HepG2 (cell line): ENCODE measurements at regions not wholly inside any gene's neighbourhood (a gene's known extent, or its start where the extent isn't known, plus 50 kb on each side); places are given as distances from the start of the nearest gene placed in this dataset.

Source experiments
- ATAC-seq: fragments of 200-7000 bp; cut with Tn5 transposase; 3 replicates; pipeline ENCODE4 v1.9.1; 2020; ENCODE audit warnings: mild to moderate bottlenecking, moderate library complexity
- BruUV-seq: library from RNA; stranded (reverse); fragments of 400-500 nt; replicated peaks from 2 replicates; lab custom pipeline; 2021; lab: Mats Ljungman, UMichigan
- CTCF ChIA-PET: fragments of 300-600 bp; formaldehyde crosslinking; extraction: SDS; loops from one replicate; lab custom pipeline; 2021; ENCODE audit warnings: low total read pairs, inconsistent platforms, low intra/inter-chr PET ratio; lab: Yijun Ruan, JAX
- POLR2A ChIA-PET: fragments of 350-600 bp; sonication (Branson Sonifier 250); formaldehyde crosslinking; loops from one replicate; lab custom pipeline; 2020; ENCODE audit warnings: antibody characterized with exemption, inconsistent platforms; lab: Yijun Ruan, JAX
- DNase-seq: peaks from one replicate; pipeline ENCODE4 v3.0.0-alpha.2; 2015; ENCODE audit warnings: low spot score
- FAIRE-seq: peaks from 3 replicates; lab custom pipeline; 2011; peaks lifted over from hg19 to GRCh38; lab: Jason Lieb, UNC
- H2AFZ ChIP-seq: one replicate; pipeline ENCODE4 v1.6.1; 2011; ENCODE audit warnings: low read length, inconsistent platforms
- H3K27ac ChIP-seq: fragments of 300-600 bp; 3 replicates; pipeline ENCODE4 v1.8.0; 2011; ENCODE audit warnings: mixed run types, mild to moderate bottlenecking, mixed read lengths, low read length, inconsistent platforms; ENCODE audit not compliant: insufficient read depth; ENCODE audit errors: extremely low read length
- H3K27me3 ChIP-seq, 2 experiments: fragments of 200-600 bp in 1 of 2; 2 replicates in 1 of 2; 3 replicates in 1 of 2; pipeline versions ENCODE4 v1.6.0 to v1.8.0; 2011; ENCODE audit warnings: low read length in 2 of 2, mild to moderate bottlenecking in 2 of 2, moderate library complexity in 2 of 2, inconsistent platforms in 1 of 2; ENCODE audit not compliant: insufficient read depth in 2 of 2, control insufficient read depth in 1 of 2
- H3K36me3 ChIP-seq, 2 experiments: fragments of 200-600 bp in 1 of 2; replicated peaks in 1 of 2; 2 replicates in 1 of 2; 3 replicates in 1 of 2; pipeline versions ENCODE4 v1.5.1 to v1.8.0; 2011; ENCODE audit warnings: low read length in 2 of 2, inconsistent platforms in 1 of 2; ENCODE audit not compliant: insufficient read depth in 2 of 2, control insufficient read depth in 1 of 2
- H3K4me1 ChIP-seq: 2 replicates; pipeline ENCODE4 v1.5.1; 2012; ENCODE audit warnings: low read length, inconsistent platforms; ENCODE audit not compliant: insufficient read depth
- H3K4me2 ChIP-seq: 2 replicates; pipeline ENCODE4 v1.6.0; 2011; ENCODE audit warnings: low read depth, low read length, inconsistent platforms
- H3K4me3 ChIP-seq, 3 experiments: fragments of 200-600 bp in 1 of 3; sonication (generic), shearing (Covaris generic) in 1 of 3; replicated peaks in 1 of 3; 2 replicates each; pipeline ENCODE4 v1.5.1; 2011 to 2016; ENCODE audit warnings: low read length in 3 of 3, inconsistent platforms in 2 of 3, low read depth in 2 of 3, mild to moderate bottlenecking in 2 of 3, control low read depth in 1 of 3, mixed read lengths in 1 of 3; ENCODE audit not compliant: insufficient read depth in 1 of 3
- H3K79me2 ChIP-seq: one replicate; pipeline ENCODE4 v1.6.1; 2011; ENCODE audit warnings: low read length, inconsistent platforms; ENCODE audit not compliant: insufficient read depth
- H3K9ac ChIP-seq: 2 replicates; pipeline ENCODE4 v1.6.0; 2011; ENCODE audit warnings: mild to moderate bottlenecking, low read depth, low read length, inconsistent platforms; ENCODE audit not compliant: insufficient read depth
- H3K9me3 ChIP-seq: 2 replicates; pipeline ENCODE4 v1.5.1; 2012; ENCODE audit warnings: mild to moderate bottlenecking, low read length
- H4K20me1 ChIP-seq: 2 replicates; pipeline ENCODE4 v1.6.0; 2011; ENCODE audit warnings: inconsistent platforms, mild to moderate bottlenecking, low read length, moderate library complexity; ENCODE audit not compliant: insufficient read depth
- ATRX ChIP-seq: sonication (generic); formaldehyde crosslinking; IDR thresholded peaks from 2 replicates; pipeline ENCODE4 v1.4.0; 2020; ENCODE audit warnings: missing genetic modification reagents, borderline replicate concordance
- BORCS8-MEF2B ChIP-seq: sonication (generic); formaldehyde crosslinking; IDR thresholded peaks from 2 replicates; pipeline ENCODE4 v1.8.0; 2022; ENCODE audit warnings: mild to moderate bottlenecking, missing genetic modification reagents
- ELF1 ChIP-seq: sonication (generic); formaldehyde crosslinking; IDR thresholded peaks from 2 replicates; pipeline ENCODE4 v1.4.0; 2020; ENCODE audit warnings: missing genetic modification reagents
- MXD4 ChIP-seq: IDR thresholded peaks from 2 replicates; pipeline ENCODE4 v1.6.1; 2016; ENCODE audit warnings: mild to moderate bottlenecking, missing biosample characterization, missing genetic modification reagents
- NFATC3 ChIP-seq: sonication (generic); formaldehyde crosslinking; IDR thresholded peaks from 2 replicates; pipeline ENCODE4 v1.5.1; 2020; ENCODE audit warnings: mild to moderate bottlenecking, missing genetic modification reagents
- RELA ChIP-seq: sonication (generic); formaldehyde crosslinking; IDR thresholded peaks from 2 replicates; pipeline ENCODE4 v1.4.0; 2020; ENCODE audit warnings: missing genetic modification reagents
- REPIN1 ChIP-seq: sonication (generic); formaldehyde crosslinking; IDR thresholded peaks from 2 replicates; pipeline ENCODE4 v1.8.0; 2022; ENCODE audit warnings: missing genetic modification reagents, low read depth, mild to moderate bottlenecking, borderline replicate concordance
- WIZ ChIP-seq: sonication (generic); formaldehyde crosslinking; IDR thresholded peaks from 2 replicates; pipeline ENCODE4 v1.5.1; 2020; ENCODE audit warnings: mild to moderate bottlenecking, missing genetic modification reagents
- ZBTB21 ChIP-seq: sonication (generic); formaldehyde crosslinking; IDR thresholded peaks from 2 replicates; pipeline ENCODE4 v1.4.0; 2020; ENCODE audit warnings: missing genetic modification reagents
- ZBTB33 ChIP-seq: sonication (generic); formaldehyde crosslinking; IDR thresholded peaks from 2 replicates; pipeline ENCODE4 v1.4.0; 2020; ENCODE audit warnings: missing genetic modification reagents
- ZNF629 ChIP-seq: sonication (generic); formaldehyde crosslinking; conservative IDR thresholded peaks from 2 replicates; pipeline ENCODE4 v1.5.0; 2020; ENCODE audit warnings: missing genetic modification reagents
- WGBS: methylation state at CpG from one replicate; pipeline ENCODE4 v1.1.6; 2017; ENCODE audit warnings: low lambda C conversion rate; 5-methylcytosine and 5-hydroxymethylcytosine counted together
- in situ Hi-C: cut with HindIII; loops from 2 replicates; pipeline ENCODE4 v1.10.0; 2017; ENCODE audit warnings: low pct_unique_long_range_greater_than_20kb; ENCODE audit not compliant: extremely low pct_ligation_motif_present
- intact Hi-C: fragments of 100-400 bp; cut with micrococcal nuclease; formaldehyde crosslinking; loops from one replicate; pipeline ENCODE4 v1.10.0; 2022; ENCODE audit not compliant: unreplicated experiment
- TF ChIP-seq, protein P1 (sequence below): sonication (generic); formaldehyde crosslinking; IDR thresholded peaks from 2 replicates; pipeline ENCODE4 v1.5.0; 2020; ENCODE audit warnings: mild to moderate bottlenecking, missing genetic modification reagents, moderate library complexity
- TF ChIP-seq, protein P2 (sequence below): sonication (generic); formaldehyde crosslinking; IDR thresholded peaks from 2 replicates; pipeline ENCODE4 v1.5.0; 2020; ENCODE audit warnings: missing genetic modification reagents
- TF ChIP-seq, protein P3 (sequence below): sonication (generic); formaldehyde crosslinking; conservative IDR thresholded peaks from 2 replicates; pipeline ENCODE4 v1.8.1; 2023; ENCODE audit warnings: missing genetic modification reagents

DNA sequence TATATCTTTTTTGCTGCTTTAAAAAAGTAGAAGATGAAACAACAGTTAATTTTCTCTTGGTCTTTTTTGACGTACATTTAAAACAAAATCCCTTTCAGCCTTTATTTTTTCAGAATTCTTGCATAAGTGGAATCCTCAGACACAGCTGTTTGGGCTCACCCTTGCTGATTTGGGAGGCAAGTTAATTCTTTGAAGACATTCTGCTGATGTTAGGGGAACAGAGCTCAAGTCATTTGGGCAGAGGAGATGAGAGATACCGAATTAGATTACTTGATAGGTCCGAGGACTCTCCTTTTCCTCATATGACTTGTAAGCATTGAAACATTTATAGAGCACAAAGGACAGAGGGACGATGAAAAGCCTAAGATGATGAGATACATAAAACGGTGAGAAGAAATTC, 567.9 kb upstream of the CITED2 start:
- Histone ChIP-seq H4K20me1 (no peaks in the 10 kb centered on the region), H3K36me3 (no peaks in the 10 kb centered on the region), H2AFZ (no peak overlapping the region), H3K4me1 (no peaks in the 10 kb centered on the region), H3K79me2 (no peaks in the 10 kb centered on the region), H3K9me3 (no peaks in the 10 kb centered on the region), H3K9ac (no peak overlapping the region), H3K27me3 (no peaks in the 10 kb centered on the region; a peak in 1 of 5 replicates), H3K4me3 (no peak overlapping the region), H3K4me2 (no peak overlapping the region), H3K27ac (no peak overlapping the region)
- FAIRE-seq (no peak), ATAC-seq (no peak), DNase-seq (no peak)
- WGBS, result 30% methylated on average over 5 of the region's 5 CpGs
- no TSS peak for BruUV-seq
- intact Hi-C loops (no loop called here), in situ Hi-C loops (no loop called here)
- POLR2A ChIA-PET, result no interaction called here
- CTCF ChIA-PET, result no interaction called here
- no peak for TF ChIP-seq ZBTB33
- TF ChIP-seq, all 625 proteins: peak for 0

DNA sequence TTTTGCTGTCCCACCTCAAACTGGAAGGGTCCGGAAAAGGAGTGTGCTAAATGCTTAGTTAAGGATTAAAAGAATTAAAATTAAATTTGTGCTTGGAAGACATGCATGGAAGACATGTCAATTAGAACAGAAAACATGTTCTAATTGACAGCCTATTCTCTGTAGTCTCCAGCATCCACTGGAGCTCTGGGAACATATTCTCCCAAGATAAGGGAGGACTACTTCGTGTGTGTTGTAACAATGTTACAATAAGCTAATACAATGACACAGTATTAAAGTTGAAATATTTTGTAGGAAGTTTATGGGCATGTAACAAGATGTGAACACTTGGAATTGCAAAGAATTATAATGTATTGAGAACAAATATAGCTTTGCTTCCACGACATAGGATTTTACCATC, 567.4 kb upstream of the CITED2 start:
- WGBS, result 13% methylated on average over 3 of the region's 3 CpGs
- in situ Hi-C loops, result no loop called here
- H3K4me3 ChIP-seq, result no peak overlapping the region
- CTCF ChIA-PET, result no interaction called here
- H2AFZ ChIP-seq, result no peak overlapping the region
- intact Hi-C loops, result no loop called here
- ATAC-seq (no peak), DNase-seq (no peak), FAIRE-seq (no peak)
- no TSS peak for BruUV-seq
- no peaks in the 10 kb centered on the region for H3K4me1 ChIP-seq
- H3K9me3 ChIP-seq, result no peaks in the 10 kb centered on the region
- H3K36me3 ChIP-seq, result no peaks in the 10 kb centered on the region
- no peaks in the 10 kb centered on the region for H3K79me2 ChIP-seq
- H3K27me3 ChIP-seq, result no peaks in the 10 kb centered on the region; a peak in 1 of 5 replicates
- no peak overlapping the region for H3K4me2 ChIP-seq
- no peak overlapping the region for H3K27ac ChIP-seq
- no peaks in the 10 kb centered on the region for H4K20me1 ChIP-seq
- no peak overlapping the region for H3K9ac ChIP-seq
- POLR2A ChIA-PET, result no interaction called here
- no peak for TF ChIP-seq ELF1
- no peak for TF ChIP-seq ZNF629 (CRISPR knock-in tag)
- TF ChIP-seq, protein P1, sequence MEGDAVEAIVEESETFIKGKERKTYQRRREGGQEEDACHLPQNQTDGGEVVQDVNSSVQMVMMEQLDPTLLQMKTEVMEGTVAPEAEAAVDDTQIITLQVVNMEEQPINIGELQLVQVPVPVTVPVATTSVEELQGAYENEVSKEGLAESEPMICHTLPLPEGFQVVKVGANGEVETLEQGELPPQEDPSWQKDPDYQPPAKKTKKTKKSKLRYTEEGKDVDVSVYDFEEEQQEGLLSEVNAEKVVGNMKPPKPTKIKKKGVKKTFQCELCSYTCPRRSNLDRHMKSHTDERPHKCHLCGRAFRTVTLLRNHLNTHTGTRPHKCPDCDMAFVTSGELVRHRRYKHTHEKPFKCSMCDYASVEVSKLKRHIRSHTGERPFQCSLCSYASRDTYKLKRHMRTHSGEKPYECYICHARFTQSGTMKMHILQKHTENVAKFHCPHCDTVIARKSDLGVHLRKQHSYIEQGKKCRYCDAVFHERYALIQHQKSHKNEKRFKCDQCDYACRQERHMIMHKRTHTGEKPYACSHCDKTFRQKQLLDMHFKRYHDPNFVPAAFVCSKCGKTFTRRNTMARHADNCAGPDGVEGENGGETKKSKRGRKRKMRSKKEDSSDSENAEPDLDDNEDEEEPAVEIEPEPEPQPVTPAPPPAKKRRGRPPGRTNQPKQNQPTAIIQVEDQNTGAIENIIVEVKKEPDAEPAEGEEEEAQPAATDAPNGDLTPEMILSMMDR, result no peak
- no peak for TF ChIP-seq ATRX
- TF ChIP-seq, protein P2, sequence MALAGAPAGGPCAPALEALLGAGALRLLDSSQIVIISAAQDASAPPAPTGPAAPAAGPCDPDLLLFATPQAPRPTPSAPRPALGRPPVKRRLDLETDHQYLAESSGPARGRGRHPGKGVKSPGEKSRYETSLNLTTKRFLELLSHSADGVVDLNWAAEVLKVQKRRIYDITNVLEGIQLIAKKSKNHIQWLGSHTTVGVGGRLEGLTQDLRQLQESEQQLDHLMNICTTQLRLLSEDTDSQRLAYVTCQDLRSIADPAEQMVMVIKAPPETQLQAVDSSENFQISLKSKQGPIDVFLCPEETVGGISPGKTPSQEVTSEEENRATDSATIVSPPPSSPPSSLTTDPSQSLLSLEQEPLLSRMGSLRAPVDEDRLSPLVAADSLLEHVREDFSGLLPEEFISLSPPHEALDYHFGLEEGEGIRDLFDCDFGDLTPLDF (CRISPR knock-in tag), result no peak
- no peak for TF ChIP-seq RELA (CRISPR knock-in tag)
- TF ChIP-seq BORCS8-MEF2B (CRISPR knock-in tag), result no peak
- no peak for TF ChIP-seq WIZ
- no peak for TF ChIP-seq MXD4 (CRISPR knock-in tag)
- no peak for TF ChIP-seq NFATC3 (CRISPR knock-in tag)
- TF ChIP-seq REPIN1 (CRISPR knock-in tag), result no peak
- TF ChIP-seq, protein P3, sequence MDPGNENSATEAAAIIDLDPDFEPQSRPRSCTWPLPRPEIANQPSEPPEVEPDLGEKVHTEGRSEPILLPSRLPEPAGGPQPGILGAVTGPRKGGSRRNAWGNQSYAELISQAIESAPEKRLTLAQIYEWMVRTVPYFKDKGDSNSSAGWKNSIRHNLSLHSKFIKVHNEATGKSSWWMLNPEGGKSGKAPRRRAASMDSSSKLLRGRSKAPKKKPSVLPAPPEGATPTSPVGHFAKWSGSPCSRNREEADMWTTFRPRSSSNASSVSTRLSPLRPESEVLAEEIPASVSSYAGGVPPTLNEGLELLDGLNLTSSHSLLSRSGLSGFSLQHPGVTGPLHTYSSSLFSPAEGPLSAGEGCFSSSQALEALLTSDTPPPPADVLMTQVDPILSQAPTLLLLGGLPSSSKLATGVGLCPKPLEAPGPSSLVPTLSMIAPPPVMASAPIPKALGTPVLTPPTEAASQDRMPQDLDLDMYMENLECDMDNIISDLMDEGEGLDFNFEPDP (CRISPR knock-in tag), result no peak
- TF ChIP-seq ZBTB21 (CRISPR knock-in tag), result no peak
